Right hindlimb (tissue), 1 donor: ENCODE measurements at regions not wholly inside any gene's neighbourhood (a gene's known extent, or its start where the extent isn't known, plus 50 kb on each side); places are given as distances from the start of the nearest gene placed in this dataset.
A peak's percentile ranks its signal among the peaks of the same experiment; 100 is the strongest.

Experiments
- DNase-seq: peaks from one replicate; pipeline ENCODE4 v3.0.0-alpha.2; 2018

GRCh38 chr6:22954749-22955385 lies 385.5 kb downstream of the HDGFL1 start:
- DNase-seq, result no peak

DNA sequence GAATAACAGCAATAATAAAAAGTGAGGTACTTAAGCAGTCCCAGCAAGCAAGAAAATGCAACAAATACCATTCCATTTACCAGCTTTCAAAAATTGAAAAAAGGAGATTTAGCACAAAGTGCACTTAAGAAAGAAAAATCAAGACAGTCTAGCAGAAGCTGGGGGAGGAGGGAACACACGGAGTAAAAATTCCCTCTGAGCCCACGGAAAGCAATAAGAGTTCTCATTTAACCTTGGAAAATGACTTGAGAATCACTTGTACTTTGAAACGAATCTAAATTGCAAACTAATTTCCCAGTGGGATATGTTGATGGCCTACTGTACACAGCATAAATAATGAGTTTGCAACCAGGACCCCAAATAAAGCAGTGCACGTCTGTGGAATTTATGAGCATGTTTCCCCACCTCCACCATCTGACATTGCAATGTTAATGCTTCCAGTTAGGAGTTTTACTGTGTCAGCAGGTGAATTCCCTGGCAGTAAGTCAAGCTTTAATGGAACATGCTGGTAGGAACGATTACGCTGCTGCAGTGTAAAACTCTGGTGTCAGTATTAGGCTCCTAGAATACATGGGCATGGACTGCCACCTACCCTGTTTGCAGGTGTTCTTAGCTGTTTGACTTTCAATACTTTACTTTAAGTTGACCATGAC lies 386.8 kb downstream of the HDGFL1 start:
- peak; percentile 24 for DNase-seq

DNA sequence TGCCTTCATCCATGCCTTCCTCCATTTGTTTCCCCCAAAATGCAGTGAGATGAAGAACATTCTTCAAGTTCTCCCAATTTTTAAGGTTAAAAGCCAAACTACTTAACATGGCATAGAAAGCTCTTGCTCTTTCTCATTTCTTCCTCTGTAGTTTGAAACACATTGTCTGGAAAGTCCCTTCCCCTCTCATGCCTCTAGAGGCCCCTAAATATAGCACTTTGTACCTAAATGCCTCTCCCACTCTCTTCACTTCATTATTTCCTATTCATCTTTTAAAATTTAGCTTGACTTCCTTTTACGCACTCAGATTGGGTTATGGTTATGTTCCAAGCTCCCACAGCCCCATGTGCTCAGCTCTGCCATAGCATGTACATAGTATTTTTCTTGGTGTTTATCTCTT lies 389.3 kb downstream of the HDGFL1 start:
- no peak for DNase-seq

- DNase-seq, result no peak
Observed at GRCh38 chr6:22959571-22959970, 390.2 kb downstream of the HDGFL1 start.

DNA sequence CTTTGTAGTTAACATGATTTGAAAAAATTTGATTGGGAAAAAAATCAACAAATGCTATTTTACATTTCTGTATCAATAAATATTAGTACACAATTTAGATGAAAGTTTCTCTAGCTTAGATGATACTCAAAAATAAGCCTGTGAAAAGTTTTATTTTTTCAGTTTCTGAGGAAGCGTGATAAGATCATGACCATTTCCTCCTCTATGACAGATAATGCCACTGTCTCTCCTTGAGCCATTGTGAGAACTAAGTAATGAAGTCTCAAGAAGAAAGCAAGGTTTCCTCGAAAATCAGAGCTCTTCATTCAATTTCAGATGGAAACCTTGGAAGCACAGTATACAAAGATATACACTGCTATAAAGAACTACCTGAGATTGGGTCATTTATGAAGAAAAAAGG lies 395.0 kb downstream of the HDGFL1 start:
- DNase-seq, result no peak

GRCh38 chr6:22965889-22966288 lies 396.5 kb downstream of the HDGFL1 start:
- peak; percentile 21 for DNase-seq

GRCh38 chr6:22966691-22967422 lies 397.5 kb downstream of the HDGFL1 start:
- peak; percentile 26 for DNase-seq

GRCh38 chr6:22970004-22970403 lies 400.6 kb downstream of the HDGFL1 start:
- no peak for DNase-seq

DNA sequence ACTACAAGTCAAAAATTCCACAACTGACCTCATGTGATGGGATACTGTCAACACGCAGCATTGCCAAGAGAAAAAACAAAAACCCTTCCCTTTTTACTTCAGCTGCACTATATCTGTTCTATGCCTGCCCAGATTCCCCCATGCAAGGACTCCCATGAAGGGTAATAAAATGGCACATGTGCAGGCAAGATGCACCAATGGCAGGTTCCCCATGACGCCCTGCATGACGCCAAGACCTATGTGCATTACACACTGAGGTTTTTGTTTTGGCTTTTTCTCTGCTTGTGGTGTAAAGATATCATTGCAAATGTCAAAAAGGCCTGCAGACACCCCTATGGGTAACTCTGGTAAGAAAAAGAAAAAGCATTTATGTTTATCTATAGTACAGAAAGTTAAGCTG lies 403.4 kb downstream of the HDGFL1 start:
- no peak for DNase-seq

DNA sequence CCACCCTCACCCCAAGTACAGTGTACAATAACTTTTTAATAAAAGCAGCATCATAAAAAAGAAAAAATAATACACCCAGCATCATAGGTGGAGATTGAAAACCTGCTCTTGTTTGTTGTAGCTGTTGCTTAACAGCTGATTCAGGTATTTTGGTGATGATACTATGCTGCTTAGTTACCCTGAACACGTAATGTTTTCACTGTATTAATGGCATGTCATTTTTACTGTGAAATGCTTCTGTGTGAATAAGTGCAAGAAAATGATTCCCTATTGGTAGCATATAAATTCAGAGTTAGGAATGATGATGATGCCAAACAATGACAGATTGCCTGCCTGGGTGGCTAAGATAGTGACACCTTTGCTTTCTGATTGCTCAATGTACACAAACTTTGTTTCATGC lies 405.7 kb downstream of the HDGFL1 start:
- DNase-seq, result no peak

DNA sequence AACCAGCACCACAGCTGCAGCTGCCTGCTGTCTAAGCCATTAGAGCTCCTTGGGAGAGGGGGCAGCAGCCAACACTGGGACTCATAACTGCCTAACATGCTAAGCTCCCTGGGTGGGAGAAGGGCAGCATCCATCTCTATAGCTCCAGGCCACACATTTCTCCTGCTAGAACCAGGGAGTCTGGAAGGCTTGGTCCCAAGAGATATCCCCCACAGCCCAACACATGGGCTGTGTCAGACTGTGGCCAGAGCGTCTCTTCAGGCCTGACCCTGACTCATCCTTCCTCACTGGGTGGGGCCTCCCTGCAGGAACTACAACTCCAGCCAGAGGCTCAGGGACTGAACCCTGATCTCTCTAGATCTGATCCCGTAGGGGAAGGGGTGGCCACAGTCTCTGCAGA lies 411.1 kb downstream of the HDGFL1 start:
- no peak for DNase-seq

DNA sequence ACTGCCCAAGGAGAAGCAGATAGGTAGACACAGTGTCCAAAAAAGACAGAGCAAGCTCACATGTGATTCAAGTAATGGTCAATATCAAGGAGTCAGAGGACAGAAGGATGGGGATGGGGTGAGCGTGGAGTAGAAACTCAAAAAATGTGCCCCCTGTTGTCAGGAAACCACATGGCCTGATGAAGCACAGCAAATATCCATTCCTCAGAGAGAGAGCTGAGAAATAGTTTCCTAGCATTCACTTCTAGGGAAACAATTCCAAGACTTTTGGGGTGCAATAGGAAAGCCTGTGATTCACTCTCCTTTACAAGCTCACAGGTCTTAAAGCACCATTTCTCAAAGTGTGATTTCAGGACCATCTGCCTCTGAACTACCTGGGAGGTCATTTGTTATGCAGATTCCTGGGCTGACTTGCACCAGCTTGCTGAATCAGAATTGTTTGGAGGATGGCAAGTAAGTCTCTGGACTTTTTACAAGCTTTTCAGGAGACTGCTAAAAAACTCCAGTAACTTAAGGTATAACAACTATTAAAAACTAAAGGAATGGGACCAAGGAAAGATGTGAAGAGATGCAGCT lies 432.8 kb downstream of the HDGFL1 start:
- no peak for DNase-seq

DNA sequence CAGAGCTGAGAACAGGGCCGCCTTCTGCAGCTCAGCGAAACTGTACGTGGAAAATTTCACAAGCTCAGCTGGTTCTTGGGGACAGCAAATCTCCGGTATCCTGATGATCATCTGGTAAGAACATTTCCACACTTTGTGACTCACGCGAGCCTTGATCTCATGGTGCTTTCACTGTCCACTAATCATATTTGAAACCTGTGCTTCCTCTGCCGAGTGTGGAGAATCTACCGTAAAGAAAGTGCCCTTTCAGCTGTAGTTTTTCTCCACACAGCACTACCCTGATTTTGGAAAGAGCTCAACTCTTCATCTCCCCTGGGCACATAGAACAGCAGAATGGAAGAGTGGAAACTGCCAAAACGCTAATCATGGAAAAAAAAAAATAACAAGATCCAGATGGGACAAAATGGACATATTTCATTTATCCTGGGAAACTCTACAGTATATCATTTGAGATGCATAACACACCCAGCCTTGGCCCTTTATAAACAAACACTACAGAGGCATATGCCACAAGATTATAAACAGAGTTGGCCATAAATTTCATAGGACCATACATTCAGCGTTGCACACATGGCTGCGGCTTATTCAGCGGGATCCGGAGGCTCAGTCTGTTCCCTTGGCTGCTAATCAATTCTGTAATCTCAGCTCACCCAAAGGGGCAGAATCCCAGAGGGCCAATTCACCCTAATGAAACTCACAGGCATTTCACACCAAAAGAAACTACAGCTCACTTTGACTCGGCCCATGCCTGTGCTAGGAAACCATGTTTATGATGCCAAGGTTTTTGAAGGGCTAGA lies 434.5 kb downstream of the HDGFL1 start:
- peak; percentile 77 for DNase-seq

DNA sequence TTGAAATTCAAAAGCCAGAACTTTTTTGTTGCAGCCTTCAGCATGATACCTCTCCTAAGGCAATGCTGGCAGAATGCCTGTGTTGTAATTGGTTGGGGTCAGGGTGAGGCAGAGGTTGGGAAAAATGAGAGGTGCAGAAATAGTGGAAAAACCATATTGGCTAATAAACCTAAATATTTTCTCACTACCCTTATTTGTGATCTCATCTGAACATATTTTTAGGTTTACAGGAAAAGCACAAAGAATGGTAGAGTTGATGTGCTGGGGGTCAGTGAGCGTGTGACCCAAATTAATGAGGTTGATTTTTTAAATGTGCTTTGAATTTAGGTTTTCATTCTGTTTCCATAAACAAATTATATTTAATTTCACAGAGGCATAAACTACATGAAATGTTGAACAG lies 437.3 kb downstream of the HDGFL1 start:
- no peak for DNase-seq

- no peak for DNase-seq
Observed at GRCh38 chr6:23011615-23012014, 442.2 kb downstream of the HDGFL1 start.

DNA sequence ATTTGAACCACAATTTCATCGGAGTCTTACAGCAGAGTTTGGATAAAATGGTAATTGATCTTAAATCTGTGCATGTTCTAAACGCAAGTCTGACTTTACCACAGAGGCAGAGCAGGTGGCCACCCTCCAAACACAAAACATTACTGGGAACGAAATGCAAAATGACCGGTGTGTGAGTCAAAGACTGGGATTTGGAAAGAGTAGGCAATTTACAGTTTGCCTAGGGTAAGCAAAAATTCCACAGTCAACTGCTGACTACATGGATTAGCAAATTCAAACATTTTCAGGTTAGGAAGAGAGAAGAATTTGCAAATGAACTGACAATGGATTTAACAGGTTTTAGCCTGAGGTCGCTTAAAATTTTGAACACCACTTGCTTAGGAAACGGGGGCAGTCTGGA lies 444.4 kb downstream of the HDGFL1 start:
- DNase-seq, result peak; percentile 40

- DNase-seq, result no peak
Observed at GRCh38 chr6:23016696-23017095, 447.3 kb downstream of the HDGFL1 start.

DNA sequence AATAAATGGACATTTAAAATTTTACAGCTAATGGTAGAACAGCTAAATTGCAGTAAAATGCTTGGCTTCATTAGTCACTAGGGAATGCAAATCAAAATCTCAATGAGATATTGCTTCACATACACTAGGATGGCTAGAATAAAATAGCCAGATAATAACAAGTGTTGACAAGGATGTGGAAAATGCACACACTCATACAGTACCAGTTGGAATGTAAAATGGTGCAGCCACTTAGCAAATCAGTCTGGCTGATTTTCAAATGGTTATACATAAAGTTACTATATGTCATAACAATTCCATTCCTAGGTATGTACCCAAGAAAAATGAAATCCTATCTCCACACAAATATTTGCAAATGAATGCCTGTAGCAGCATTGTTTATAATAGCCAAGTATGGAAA lies 452.1 kb downstream of the HDGFL1 start:
- DNase-seq, result no peak

DNA sequence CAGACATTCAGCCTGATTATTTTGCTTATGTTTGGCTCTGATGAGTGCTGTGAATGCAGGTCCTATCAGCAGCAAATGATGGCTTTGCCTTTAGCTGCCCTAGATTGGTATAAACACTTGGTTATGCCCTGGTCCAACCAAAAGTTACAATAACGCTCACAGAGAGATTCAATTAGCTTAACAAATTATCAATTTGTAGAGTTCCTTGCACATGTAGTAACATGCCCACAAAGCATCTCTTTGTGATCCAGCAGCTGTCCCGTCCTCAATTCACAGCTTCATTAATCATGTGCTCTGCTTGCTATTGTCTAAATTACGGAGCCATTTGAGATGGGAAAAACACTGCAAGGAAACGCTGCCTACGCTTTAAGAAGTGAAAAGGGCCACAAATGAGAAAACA lies 457.9 kb downstream of the HDGFL1 start:
- no peak for DNase-seq

GRCh38 chr6:23031986-23032385 lies 462.6 kb downstream of the HDGFL1 start:
- no peak for DNase-seq

DNA sequence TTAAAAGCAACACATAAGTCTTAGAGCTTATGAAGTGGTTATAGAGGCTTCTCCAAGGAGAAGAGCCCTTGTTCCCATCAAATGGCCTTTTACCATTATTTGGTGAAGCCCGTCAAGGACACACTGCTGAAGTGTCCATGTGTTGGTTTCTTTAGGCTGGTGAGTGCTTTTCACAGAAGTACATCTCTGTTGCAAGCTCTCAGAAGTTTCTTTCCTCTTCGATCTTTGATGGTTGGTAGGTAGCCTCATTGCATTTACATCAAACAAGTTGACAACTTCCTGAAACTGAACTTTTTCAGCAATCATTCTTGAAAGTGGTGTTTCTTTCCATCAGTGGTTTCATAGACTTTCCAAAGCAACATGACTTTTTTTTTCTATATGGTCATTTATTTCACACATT lies 465.6 kb downstream of the HDGFL1 start:
- no peak for DNase-seq

DNA sequence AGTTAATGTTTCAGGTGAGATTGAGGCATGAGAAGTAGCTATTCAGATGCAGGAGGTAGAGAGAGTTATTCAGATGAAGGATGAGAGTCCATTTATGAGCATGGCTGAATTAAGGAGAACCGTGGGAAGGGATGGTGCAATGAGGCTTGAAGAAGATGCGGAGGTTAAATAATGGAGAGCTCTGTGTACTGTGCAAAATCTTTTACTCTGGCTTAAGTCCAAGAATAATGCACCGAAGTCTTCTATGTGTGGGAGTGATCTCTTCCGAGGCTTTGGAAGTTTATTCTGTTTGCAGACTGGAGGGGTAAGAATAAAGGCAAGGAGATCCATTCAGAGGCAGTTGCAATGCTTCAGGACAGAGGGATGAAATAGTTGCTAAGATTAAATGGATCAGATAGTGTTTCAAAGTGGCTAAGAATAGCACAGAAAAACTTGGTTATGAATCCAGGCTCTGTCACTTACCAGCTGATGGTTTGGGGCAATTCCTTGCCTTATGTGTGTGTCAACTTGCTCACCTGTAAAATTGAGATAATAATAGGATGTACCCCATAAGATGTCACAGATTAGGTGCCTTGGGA lies 467.1 kb downstream of the HDGFL1 start:
- no peak for DNase-seq

GRCh38 chr6:23040899-23041298 lies 471.5 kb downstream of the HDGFL1 start:
- DNase-seq, result no peak
